ENCODE measurements at regions not wholly inside any gene's neighbourhood (a gene's known extent, or its start where the extent isn't known, plus 50 kb on each side); places are given as distances from the start of the nearest gene placed in this dataset.

DNA sequence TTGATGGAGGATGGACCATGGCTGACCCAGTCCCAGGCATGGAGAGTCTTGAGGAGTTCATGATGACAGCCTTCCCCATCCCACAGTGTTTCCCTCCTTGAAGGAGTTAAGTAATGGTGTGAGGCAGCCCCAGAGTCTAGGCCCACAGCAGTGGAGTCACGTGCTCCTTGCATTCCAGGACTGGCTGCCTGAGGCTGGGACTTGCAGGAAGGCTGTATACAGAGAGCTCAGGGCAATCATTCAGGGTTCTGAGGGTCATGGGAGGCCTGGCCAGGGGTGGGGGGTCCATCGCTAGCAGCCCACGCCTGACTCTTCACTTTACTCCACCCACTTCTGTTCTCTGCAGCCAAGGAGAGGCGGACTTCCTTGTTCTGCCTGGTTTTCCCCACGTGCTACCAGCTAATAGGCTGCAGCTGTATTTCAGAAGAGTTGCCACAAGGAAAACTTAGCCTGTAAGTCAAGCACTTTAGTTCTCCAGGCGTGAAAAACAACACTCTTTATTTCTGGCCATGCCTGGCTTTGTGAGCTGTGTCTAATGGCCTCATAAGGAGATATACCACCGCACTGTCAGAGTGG lies 272.5 kb downstream of the DHX35 start:
- H3K9me3 ChIP-seq (ENCODE audit: control insufficient read depth in 1 of 2, low read length in 2 of 2), result no peaks in the 10 kb centered on the region
- no peaks in the 10 kb centered on the region for H3K27me3 ChIP-seq (ENCODE audit: control insufficient read depth in 1 of 2, insufficient read depth in 2 of 2, low read length in 2 of 2)
- no peak overlapping the region for H3K27ac ChIP-seq (ENCODE audit: low read depth, low read length)
- no peak overlapping the region for H3K9ac ChIP-seq (ENCODE audit: low read depth in 1 of 2, low read length in 2 of 2)
- no peaks in the 10 kb centered on the region for H3K36me3 ChIP-seq (ENCODE audit: control insufficient read depth in 1 of 2, insufficient read depth in 2 of 2, low read length in 2 of 2)
- no peak overlapping the region for H3K4me3 ChIP-seq (ENCODE audit: low read depth in 1 of 2, low read length in 2 of 2)
- no peaks in the 10 kb centered on the region for H3K4me1 ChIP-seq (ENCODE audit: control insufficient read depth in 1 of 2, insufficient read depth in 2 of 2, low read length in 2 of 2)

DNA sequence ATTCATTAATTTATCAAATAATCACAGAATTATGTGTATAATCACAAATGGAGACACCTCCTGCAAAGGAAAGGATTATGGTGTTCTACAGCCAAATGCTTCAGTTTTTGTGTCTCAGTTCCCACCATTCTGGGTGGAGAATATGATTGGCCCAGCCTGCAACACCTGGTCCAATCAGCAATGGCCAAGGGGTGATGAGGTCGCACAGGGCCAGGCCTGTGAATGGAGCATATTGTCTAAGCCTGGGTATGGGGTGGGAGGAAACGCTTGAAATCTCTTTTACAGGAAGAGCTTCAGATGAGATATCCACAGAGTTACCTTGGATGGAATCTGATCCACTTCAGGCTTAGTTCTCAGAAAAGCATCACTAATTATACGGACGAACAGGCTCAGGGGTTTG lies 271.6 kb downstream of the DHX35 start:
- H3K9ac ChIP-seq (ENCODE audit: low read depth in 1 of 2, low read length in 2 of 2), result no peak overlapping the region
- no peak overlapping the region for H3K27ac ChIP-seq (ENCODE audit: low read depth, low read length)
- no peaks in the 10 kb centered on the region for H3K4me1 ChIP-seq (ENCODE audit: control insufficient read depth in 1 of 2, insufficient read depth in 2 of 2, low read length in 2 of 2)
- H3K4me3 ChIP-seq (ENCODE audit: low read depth in 1 of 2, low read length in 2 of 2), result no peak overlapping the region
- H3K27me3 ChIP-seq (ENCODE audit: control insufficient read depth in 1 of 2, insufficient read depth in 2 of 2, low read length in 2 of 2), result no peaks in the 10 kb centered on the region
- H3K9me3 ChIP-seq (ENCODE audit: control insufficient read depth in 1 of 2, low read length in 2 of 2), result no peaks in the 10 kb centered on the region
- no peaks in the 10 kb centered on the region for H3K36me3 ChIP-seq (ENCODE audit: control insufficient read depth in 1 of 2, insufficient read depth in 2 of 2, low read length in 2 of 2)

DNA sequence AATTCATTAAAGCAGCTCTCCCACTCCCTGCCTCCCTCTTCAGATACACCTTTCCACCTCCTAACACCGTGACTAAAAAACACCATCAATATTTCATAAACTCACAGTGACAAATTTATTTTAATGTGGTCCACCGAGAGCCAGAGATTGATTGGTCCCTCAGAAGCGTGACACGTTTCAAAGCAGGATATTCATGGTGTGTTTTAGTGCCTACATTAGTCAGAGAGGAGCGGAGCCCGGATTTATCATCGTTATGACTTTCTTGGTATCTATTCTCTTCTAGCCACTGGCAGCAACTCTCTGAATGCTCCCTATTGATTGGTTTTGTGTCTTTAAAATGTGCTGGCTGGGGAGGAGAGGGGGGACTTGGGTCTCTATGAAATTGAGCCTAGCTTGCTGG lies 265.3 kb downstream of the DHX35 start:
- H3K36me3 ChIP-seq (ENCODE audit: control insufficient read depth in 1 of 2, insufficient read depth in 2 of 2, low read length in 2 of 2), result no peaks in the 10 kb centered on the region
- no peaks in the 10 kb centered on the region for H3K27me3 ChIP-seq (ENCODE audit: control insufficient read depth in 1 of 2, insufficient read depth in 2 of 2, low read length in 2 of 2)
- no peaks in the 10 kb centered on the region for H3K4me1 ChIP-seq (ENCODE audit: control insufficient read depth in 1 of 2, insufficient read depth in 2 of 2, low read length in 2 of 2)
- H3K9ac ChIP-seq (ENCODE audit: low read depth in 1 of 2, low read length in 2 of 2), result no peak overlapping the region
- H3K9me3 ChIP-seq (ENCODE audit: control insufficient read depth in 1 of 2, low read length in 2 of 2), result no peaks in the 10 kb centered on the region
- H3K4me3 ChIP-seq (ENCODE audit: low read depth in 1 of 2, low read length in 2 of 2), result no peak overlapping the region
- H3K27ac ChIP-seq (ENCODE audit: low read depth, low read length), result no peak overlapping the region

DNA sequence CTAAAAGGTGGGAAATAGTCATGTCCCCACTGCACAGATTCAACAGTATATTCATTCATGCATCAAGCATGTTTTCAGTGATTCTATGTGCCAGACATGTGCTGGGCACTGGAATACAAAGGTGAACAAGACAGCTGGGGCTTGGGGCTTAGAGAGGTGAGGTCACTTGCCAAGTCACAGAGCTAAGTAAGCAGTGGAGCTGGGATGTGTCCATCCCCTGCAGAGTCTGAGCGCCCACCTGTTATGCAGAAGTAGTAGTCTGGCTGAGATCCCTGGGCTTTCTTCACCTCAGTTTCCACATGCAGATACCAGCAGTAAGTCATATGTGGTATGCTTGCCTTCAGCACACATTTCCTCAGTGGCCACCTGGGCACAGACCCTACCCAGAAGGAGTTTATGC lies 263.8 kb downstream of the DHX35 start:
- Histone ChIP-seq H3K36me3 (ENCODE audit: control insufficient read depth in 1 of 2, insufficient read depth in 2 of 2, low read length in 2 of 2) (no peaks in the 10 kb centered on the region), H3K9me3 (ENCODE audit: control insufficient read depth in 1 of 2, low read length in 2 of 2) (no peaks in the 10 kb centered on the region), H3K4me1 (ENCODE audit: control insufficient read depth in 1 of 2, insufficient read depth in 2 of 2, low read length in 2 of 2) (no peaks in the 10 kb centered on the region), H3K27me3 (ENCODE audit: control insufficient read depth in 1 of 2, insufficient read depth in 2 of 2, low read length in 2 of 2) (no peaks in the 10 kb centered on the region), H3K27ac (ENCODE audit: low read depth, low read length) (no peak overlapping the region), H3K9ac (ENCODE audit: low read depth in 1 of 2, low read length in 2 of 2) (no peak overlapping the region), H3K4me3 (ENCODE audit: low read depth in 1 of 2, low read length in 2 of 2) (no peak overlapping the region)

DNA sequence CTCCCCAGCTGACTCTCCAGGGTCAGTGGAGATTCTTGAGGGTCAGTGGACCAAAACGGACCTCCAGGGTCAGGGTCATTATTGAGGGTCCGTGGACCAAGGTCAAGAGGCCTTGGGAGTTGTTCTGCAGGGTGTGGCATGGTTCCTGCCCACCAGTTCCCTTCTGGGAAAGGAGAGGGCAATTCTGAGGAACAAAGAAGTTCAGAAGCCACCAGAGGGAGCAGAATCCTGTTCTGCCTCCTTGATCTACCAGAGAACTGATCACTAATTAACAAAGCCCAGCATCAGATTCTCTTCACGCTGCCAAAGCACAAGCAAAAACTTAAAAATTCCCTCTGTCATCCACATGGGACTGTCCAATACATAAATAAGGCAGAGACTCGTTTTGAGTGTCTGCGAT lies 263.4 kb downstream of the DHX35 start:
- no peaks in the 10 kb centered on the region for H3K27me3 ChIP-seq (ENCODE audit: control insufficient read depth in 1 of 2, insufficient read depth in 2 of 2, low read length in 2 of 2)
- H3K4me1 ChIP-seq (ENCODE audit: control insufficient read depth in 1 of 2, insufficient read depth in 2 of 2, low read length in 2 of 2), result no peaks in the 10 kb centered on the region

DNA sequence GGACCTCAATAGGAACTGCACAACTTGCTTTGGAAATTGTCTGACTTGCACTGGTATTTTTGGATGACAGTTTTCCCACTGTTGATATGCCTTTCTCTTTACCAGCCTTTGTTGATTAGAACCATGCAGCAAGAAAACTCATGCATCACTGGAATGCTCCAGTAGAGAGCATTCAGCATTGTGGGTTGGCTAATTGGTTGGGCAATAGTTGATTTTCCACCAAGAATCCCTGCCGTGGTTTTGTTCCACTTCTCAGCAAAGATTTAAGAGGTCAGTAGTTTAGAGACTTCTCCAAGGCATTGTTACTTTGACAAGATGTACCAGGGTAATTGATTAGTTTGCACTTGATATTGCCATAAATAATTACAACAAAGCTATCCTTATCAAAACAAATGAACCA lies 260.0 kb downstream of the DHX35 start:
- no peaks in the 10 kb centered on the region for H3K4me1 ChIP-seq (ENCODE audit: control insufficient read depth in 1 of 2, insufficient read depth in 2 of 2, low read length in 2 of 2)
- H3K27me3 ChIP-seq (ENCODE audit: control insufficient read depth in 1 of 2, insufficient read depth in 2 of 2, low read length in 2 of 2), result no peaks in the 10 kb centered on the region
- H3K36me3 ChIP-seq (ENCODE audit: control insufficient read depth in 1 of 2, insufficient read depth in 2 of 2, low read length in 2 of 2), result no peaks in the 10 kb centered on the region
- H3K9me3 ChIP-seq (ENCODE audit: control insufficient read depth in 1 of 2, low read length in 2 of 2), result no peaks in the 10 kb centered on the region
- no peak overlapping the region for H3K27ac ChIP-seq (ENCODE audit: low read depth, low read length)
- no peak overlapping the region for H3K4me3 ChIP-seq (ENCODE audit: low read depth in 1 of 2, low read length in 2 of 2)
- no peak overlapping the region for H3K9ac ChIP-seq (ENCODE audit: low read depth in 1 of 2, low read length in 2 of 2)

More for the DNA sequence above, 263.4 kb downstream of the DHX35 start:
- Histone ChIP-seq H3K36me3 (ENCODE audit: control insufficient read depth in 1 of 2, insufficient read depth in 2 of 2, low read length in 2 of 2) (no peaks in the 10 kb centered on the region), H3K9me3 (ENCODE audit: control insufficient read depth in 1 of 2, low read length in 2 of 2) (no peaks in the 10 kb centered on the region), H3K4me3 (ENCODE audit: low read depth in 1 of 2, low read length in 2 of 2) (no peak overlapping the region), H3K27ac (ENCODE audit: low read depth, low read length) (no peak overlapping the region), H3K9ac (ENCODE audit: low read depth in 1 of 2, low read length in 2 of 2) (no peak overlapping the region)

DNA sequence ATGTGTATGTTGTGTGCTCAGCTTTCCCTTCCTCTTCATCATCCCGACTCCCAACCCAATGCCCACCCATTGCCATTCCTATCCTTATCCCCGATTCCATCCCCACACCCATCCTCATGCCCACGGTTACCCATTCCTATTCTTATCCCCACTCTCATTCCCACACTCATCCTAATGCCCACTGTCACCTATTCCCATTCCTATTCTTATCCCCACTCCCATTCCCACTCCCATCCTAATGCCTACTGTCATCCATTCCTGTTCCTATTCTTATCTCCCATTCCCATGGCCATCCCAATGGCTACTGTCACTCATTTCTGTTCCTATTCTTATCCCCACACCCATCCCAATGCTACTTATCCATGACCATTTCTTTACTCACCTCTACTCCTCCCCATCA lies 254.1 kb downstream of the DHX35 start:
- H3K27ac ChIP-seq (ENCODE audit: low read depth, low read length), result no peak overlapping the region
- no peaks in the 10 kb centered on the region for H3K9me3 ChIP-seq (ENCODE audit: control insufficient read depth in 1 of 2, low read length in 2 of 2)
- H3K9ac ChIP-seq (ENCODE audit: low read depth in 1 of 2, low read length in 2 of 2), result no peak overlapping the region
- H3K27me3 ChIP-seq (ENCODE audit: control insufficient read depth in 1 of 2, insufficient read depth in 2 of 2, low read length in 2 of 2), result no peaks in the 10 kb centered on the region
- H3K4me1 ChIP-seq (ENCODE audit: control insufficient read depth in 1 of 2, insufficient read depth in 2 of 2, low read length in 2 of 2), result no peaks in the 10 kb centered on the region
- no peak overlapping the region for H3K4me3 ChIP-seq (ENCODE audit: low read depth in 1 of 2, low read length in 2 of 2)
- H3K36me3 ChIP-seq (ENCODE audit: control insufficient read depth in 1 of 2, insufficient read depth in 2 of 2, low read length in 2 of 2), result no peaks in the 10 kb centered on the region

DNA sequence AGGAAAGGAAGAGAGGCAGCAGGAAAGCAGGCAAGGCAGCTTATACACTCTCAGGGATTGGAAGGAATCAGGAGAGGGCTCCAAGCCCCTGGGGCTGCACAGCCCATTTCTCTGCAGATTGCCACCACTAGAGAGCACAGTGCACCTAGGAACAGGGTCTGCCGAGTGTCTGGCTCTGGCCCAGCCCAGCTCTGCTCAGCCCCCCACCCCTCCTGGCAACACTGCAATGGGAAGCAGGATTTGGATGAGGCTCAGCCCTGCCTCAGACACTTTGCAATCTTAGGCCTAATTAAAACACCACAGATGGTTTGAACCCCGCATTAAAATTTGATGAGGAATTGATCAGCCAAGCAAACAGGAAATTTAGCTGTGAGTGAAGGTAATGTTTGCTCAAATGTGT lies 252.7 kb downstream of the DHX35 start:
- Histone ChIP-seq H3K27ac (ENCODE audit: low read depth, low read length) (no peak overlapping the region), H3K4me3 (ENCODE audit: low read depth in 1 of 2, low read length in 2 of 2) (no peak overlapping the region), H3K9ac (ENCODE audit: low read depth in 1 of 2, low read length in 2 of 2) (no peak overlapping the region), H3K27me3 (ENCODE audit: control insufficient read depth in 1 of 2, insufficient read depth in 2 of 2, low read length in 2 of 2) (no peaks in the 10 kb centered on the region), H3K36me3 (ENCODE audit: control insufficient read depth in 1 of 2, insufficient read depth in 2 of 2, low read length in 2 of 2) (no peaks in the 10 kb centered on the region), H3K9me3 (ENCODE audit: control insufficient read depth in 1 of 2, low read length in 2 of 2) (no peaks in the 10 kb centered on the region), H3K4me1 (ENCODE audit: control insufficient read depth in 1 of 2, insufficient read depth in 2 of 2, low read length in 2 of 2) (no peaks in the 10 kb centered on the region)

DNA sequence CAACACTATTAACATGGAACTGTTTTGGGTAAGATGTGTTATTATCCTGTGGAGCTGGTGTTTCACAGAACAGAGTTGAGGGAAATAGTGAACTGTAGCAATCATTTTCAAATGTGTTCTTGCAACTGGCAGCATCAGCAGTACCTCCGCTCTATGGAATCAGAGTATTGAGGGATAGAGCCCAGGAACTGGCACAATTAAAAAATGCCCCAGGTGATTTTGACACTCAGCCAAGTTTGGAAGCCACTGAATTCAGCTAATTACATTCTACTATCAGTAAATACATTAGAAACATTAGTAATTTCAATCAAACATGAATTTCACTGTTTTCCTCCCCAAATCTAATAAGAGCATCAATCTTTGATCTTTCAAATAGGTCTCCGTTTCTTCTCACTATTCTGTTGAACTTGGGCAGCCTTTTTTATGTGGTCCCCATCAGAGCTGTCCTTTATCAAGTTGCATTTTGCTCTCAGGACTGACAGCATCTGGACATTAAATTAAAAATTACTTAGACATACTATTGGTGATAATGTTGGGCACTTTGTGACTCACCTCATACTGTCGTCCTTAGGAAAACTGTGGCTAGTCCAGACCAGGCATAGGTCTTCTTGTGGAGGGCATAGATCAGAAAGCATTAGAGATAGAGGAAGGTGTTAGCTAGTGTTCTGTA lies 251.5 kb downstream of the DHX35 start:
- no peak overlapping the region for H3K4me3 ChIP-seq (ENCODE audit: low read depth in 1 of 2, low read length in 2 of 2)
- H3K36me3 ChIP-seq (ENCODE audit: control insufficient read depth in 1 of 2, insufficient read depth in 2 of 2, low read length in 2 of 2), result no peaks in the 10 kb centered on the region
- no peaks in the 10 kb centered on the region for H3K4me1 ChIP-seq (ENCODE audit: control insufficient read depth in 1 of 2, insufficient read depth in 2 of 2, low read length in 2 of 2)
- H3K9me3 ChIP-seq (ENCODE audit: control insufficient read depth in 1 of 2, low read length in 2 of 2), result no peaks in the 10 kb centered on the region
- H3K9ac ChIP-seq (ENCODE audit: low read depth in 1 of 2, low read length in 2 of 2), result no peak overlapping the region
- no peaks in the 10 kb centered on the region for H3K27me3 ChIP-seq (ENCODE audit: control insufficient read depth in 1 of 2, insufficient read depth in 2 of 2, low read length in 2 of 2)
- no peak overlapping the region for H3K27ac ChIP-seq (ENCODE audit: low read depth, low read length)

DNA sequence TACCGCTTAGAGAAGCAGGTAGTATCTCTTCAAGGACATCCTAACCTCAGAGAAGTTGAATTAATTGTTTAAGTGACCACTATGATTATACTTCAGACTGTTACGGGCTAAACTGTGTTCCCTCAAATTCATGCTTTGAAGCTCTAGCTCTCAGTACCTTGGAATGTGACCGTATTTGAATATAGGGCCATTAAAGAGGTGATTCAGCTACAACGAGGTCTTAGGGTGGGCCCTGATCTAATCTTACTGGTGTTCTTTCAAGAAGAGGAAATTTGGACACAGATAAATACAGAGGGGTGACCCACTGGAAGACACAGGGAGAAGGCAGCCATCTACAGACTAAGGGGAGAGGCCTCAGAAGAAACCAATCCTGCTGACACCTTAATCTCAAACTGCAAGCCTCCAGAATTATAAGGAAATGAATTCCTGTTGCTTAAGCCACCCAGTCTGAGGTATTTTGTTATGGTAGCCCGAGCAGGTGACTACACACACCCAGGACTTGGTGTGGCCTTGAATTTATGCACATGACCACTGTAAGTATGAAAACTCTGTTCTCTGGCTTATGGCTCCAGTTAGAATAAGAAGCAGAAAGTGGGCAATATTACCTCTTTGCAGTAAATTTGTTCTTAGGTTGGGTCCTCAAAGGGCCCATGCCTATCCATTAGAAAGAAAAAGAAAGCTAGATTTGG lies 249.1 kb downstream of the DHX35 start:
- no peak overlapping the region for H3K27ac ChIP-seq (ENCODE audit: low read depth, low read length)
- H3K27me3 ChIP-seq (ENCODE audit: control insufficient read depth in 1 of 2, insufficient read depth in 2 of 2, low read length in 2 of 2), result no peaks in the 10 kb centered on the region
- no peaks in the 10 kb centered on the region for H3K9me3 ChIP-seq (ENCODE audit: control insufficient read depth in 1 of 2, low read length in 2 of 2)
- no peaks in the 10 kb centered on the region for H3K4me1 ChIP-seq (ENCODE audit: control insufficient read depth in 1 of 2, insufficient read depth in 2 of 2, low read length in 2 of 2)
- H3K9ac ChIP-seq (ENCODE audit: low read depth in 1 of 2, low read length in 2 of 2), result no peak overlapping the region
- H3K36me3 ChIP-seq (ENCODE audit: control insufficient read depth in 1 of 2, insufficient read depth in 2 of 2, low read length in 2 of 2), result no peaks in the 10 kb centered on the region
- no peak overlapping the region for H3K4me3 ChIP-seq (ENCODE audit: low read depth in 1 of 2, low read length in 2 of 2)

Data from duodenal mucosa (tissue), 2 donors.